ENCODE measurements at regions not wholly inside any gene's neighbourhood (a gene's known extent, or its start where the extent isn't known, plus 50 kb on each side); places are given as distances from the start of the nearest gene placed in this dataset.
"Not testable (repeated sequence)": the region's sequence is repeated elsewhere in the genome, so short reads cannot be mapped to it uniquely, and the experiment has no call there.

GRCh38 chr12:89289720-89290119, 62.6 kb downstream of the DUSP6 start:
- DNase-seq (ENCODE audit: low read depth in 4 of 4, low spot score in 1 of 4) = no peak

DNA sequence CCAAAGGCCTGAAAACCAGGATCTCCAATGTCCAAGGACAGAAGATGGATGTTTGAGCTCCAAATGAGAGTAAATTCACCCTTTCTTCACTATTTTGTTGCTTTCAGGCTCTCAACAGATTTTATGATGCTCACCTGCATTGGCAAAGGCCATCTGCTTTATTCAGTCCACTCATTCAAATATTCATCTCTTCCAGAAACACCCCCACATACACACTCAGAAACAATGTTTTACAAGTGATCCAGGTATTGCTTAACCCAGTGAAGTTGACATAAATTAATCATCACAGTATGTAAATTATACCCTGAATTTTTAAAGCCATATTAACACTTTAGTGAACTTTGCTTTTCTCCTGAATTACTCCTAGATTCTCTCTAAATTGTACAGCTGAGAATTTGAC, 63.3 kb downstream of the DUSP6 start:
- DNase-seq (ENCODE audit: low read depth in 4 of 4, low spot score in 1 of 4) = no peak

- DNase-seq (ENCODE audit: low read depth in 4 of 4, low spot score in 1 of 4) = no peak
Measured at GRCh38 chr12:89286501-89286900, 65.8 kb downstream of the DUSP6 start.

- no peak for DNase-seq (ENCODE audit: low read depth in 4 of 4, low spot score in 1 of 4)
Measured at GRCh38 chr12:89281539-89281867, 70.8 kb downstream of the DUSP6 start.

GRCh38 chr12:89280833-89281538, 71.3 kb downstream of the DUSP6 start:
- no peak for DNase-seq (ENCODE audit: low read depth in 4 of 4, low spot score in 1 of 4)

- DNase-seq (ENCODE audit: low read depth in 4 of 4, low spot score in 1 of 4) = no peak
Measured at GRCh38 chr12:89279499-89279898, 72.8 kb downstream of the DUSP6 start.

- no peak for DNase-seq (ENCODE audit: low read depth in 4 of 4, low spot score in 1 of 4)
Measured at GRCh38 chr12:89278862-89279261, 73.4 kb downstream of the DUSP6 start.

GRCh38 chr12:89278169-89278568, 74.1 kb downstream of the DUSP6 start:
- DNase-seq (ENCODE audit: low read depth in 4 of 4, low spot score in 1 of 4) = no peak

- DNase-seq (ENCODE audit: low read depth in 4 of 4, low spot score in 1 of 4) = no peak
Measured at GRCh38 chr12:89276860-89277259, 75.4 kb downstream of the DUSP6 start.

- DNase-seq (ENCODE audit: low read depth in 4 of 4, low spot score in 1 of 4) = no peak
Measured at GRCh38 chr12:89273525-89273924, 78.8 kb downstream of the DUSP6 start.

GRCh38 chr12:89270548-89270947, 81.8 kb downstream of the DUSP6 start:
- DNase-seq (ENCODE audit: low read depth in 4 of 4, low spot score in 1 of 4) = no peak

DNA sequence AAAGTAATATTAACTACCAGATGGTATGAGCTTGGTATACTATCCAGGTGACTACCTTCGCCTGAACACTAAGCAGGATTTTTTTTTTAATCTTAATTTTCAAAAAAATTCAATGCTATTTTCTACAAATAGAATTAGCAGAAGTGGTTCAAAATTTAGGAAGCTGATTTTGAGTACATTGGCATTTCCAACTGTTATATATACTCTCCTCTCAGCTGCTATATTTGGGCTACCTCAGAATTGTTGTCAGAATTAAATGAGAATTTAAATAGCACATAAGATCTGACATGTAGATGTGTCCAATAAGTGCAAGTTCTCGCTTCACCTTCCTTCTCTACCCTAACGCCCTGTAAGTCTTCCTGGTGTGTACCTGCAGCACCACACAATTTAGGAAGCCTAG, 83.1 kb downstream of the DUSP6 start:
- DNase-seq (ENCODE audit: low read depth in 4 of 4, low spot score in 1 of 4) = no peak

DNA sequence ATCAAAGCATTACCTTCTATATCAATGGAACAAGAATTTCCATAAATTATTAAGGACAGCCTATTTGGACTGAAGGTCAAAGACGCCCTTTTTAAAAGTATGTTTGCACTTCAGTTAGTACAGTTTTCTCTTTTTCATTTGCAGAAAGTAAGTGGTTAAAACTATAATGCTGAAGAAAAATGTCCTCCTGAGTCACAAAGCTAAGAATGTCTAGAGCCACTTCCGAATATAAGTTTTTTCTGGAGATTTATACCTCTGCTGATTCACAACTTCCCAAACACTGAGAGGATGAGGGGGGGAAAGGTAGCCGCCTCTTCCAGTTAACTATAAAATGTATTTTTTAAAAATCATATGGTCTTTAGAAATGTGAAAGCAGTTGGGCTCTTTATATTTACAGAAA, 84.9 kb downstream of the DUSP6 start:
- DNase-seq (ENCODE audit: low read depth in 4 of 4, low spot score in 1 of 4) = no peak

- not testable (repeated sequence) for DNase-seq (ENCODE audit: low read depth in 4 of 4, low spot score in 1 of 4)
Measured at GRCh38 chr12:89266574-89267188, 85.6 kb downstream of the DUSP6 start.

- no peak for DNase-seq (ENCODE audit: low read depth in 4 of 4, low spot score in 1 of 4)
Measured at GRCh38 chr12:89264837-89265236, 87.5 kb downstream of the DUSP6 start.

DNA sequence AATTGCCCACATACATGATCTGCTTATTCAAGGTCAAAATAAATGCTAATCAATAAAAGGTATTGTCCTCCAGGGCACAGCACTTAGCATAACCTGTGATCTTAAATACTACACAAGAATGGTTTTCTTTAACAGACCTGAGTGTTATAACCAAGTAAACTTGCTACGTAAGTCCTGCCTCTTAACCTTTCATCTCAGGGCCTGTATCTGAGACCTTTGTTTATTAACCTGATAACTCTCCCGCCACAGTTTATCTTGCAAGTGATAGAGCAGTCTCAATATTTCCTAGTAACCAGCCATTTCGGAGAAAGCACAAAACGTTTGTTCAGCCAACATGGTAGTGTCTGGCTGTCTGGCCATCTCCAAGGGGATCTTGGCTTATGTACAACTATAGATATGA, 88.4 kb downstream of the DUSP6 start:
- no peak for DNase-seq (ENCODE audit: low read depth in 4 of 4, low spot score in 1 of 4)

DNA sequence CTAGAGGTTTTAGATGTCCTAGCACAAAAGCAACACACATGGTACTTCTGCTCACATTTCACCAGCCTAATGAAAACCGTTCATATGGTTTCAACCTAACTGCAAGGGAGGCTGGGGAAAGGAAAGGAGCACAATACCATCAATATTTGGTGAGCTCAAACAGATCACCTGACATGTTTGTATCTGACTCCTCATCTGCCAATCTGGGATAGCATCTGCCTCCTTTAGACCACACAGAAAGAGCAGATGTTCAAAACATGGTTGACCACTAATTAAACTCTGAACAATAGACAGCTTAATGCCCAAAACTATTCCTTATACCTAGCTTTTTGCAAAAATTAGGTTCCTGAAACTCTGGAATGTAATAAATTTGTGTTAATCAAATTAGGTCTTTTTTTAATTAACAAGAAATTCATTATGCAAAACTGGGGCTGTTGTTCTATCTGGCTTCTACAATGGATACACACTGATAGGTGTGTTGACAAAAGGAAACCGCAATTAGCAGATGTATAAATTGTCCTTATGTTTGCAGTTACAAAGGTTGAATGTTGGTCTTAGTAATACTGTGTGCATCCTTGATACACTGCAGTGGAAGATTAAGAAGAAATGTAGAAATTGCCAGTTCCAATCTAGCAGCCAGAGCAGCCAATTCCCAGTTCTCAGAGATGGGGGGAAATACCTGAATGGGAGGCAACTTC, 89.3 kb downstream of the DUSP6 start:
- DNase-seq (ENCODE audit: low read depth in 4 of 4, low spot score in 1 of 4) = no peak

- no peak for DNase-seq (ENCODE audit: low read depth in 4 of 4, low spot score in 1 of 4)
Measured at GRCh38 chr12:89261982-89262381, 90.3 kb downstream of the DUSP6 start.

- DNase-seq (ENCODE audit: low read depth in 4 of 4, low spot score in 1 of 4) = no peak
Measured at GRCh38 chr12:89260841-89261637, 91.3 kb downstream of the DUSP6 start.

DNA sequence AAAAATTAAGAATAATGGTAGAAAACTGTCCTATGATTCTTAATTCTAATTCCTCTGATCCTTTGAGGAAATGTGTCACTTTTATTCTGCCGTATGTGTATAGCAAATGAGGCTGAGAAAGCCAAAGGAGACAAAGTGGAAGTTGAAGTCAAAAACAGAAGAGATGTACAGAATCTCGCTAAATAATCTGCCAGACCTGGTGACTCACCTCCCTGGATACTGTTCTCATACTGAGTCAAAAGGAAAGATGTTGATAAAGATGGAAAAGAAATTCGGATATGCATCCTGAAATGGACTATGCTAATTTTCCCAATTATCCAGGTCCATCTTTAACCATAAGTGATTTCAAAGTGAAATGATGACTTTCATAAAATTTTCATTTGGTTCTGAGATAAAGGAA, 92.5 kb downstream of the DUSP6 start:
- DNase-seq (ENCODE audit: low read depth in 4 of 4, low spot score in 1 of 4) = no peak

DNA sequence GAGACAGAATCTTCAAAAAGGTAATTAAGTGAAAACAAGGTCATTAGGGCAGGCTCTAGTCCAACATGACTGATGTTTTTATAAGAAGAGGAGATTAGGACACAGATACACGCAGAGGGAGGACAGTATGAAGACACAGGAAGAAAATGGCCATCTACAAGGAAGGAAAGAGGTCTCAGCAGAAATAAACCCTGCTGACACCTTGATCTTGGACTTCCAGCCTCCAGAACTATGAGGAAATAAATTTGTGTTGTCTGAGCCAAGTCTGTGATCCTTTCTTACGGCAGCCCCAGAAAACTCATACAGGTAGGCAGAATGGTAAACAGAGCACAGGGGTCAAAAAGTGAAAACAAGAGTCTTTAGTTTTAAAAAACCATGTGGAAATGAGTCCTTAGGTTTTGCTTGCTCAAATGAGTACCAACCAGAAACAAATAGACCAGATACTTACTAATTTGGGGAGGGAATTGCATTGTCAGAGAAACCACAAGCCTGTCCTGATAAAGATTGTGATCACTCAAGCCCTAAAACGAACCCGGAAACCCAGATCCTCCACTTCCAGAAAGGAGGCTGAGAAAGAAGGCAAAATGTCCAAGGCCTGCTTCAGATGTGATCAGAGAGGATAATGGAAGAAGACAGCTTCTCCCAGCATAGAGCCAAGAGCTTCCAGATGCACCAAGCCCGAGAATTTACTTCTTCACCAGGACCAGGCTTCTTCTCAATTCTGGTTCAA, 93.9 kb downstream of the DUSP6 start:
- DNase-seq (ENCODE audit: low read depth in 4 of 4, low spot score in 1 of 4) = no peak

Measured in stimulated activated CD4-positive, alpha-beta T cell treated with anti-CD3 and anti-CD28 coated beads, Interleukin-1b, Interleukin-23, amount 100 ng/mL, for 24 hours (primary cell).